ENCODE measurements at regions not wholly inside any gene's neighbourhood (a gene's known extent, or its start where the extent isn't known, plus 50 kb on each side); places are given as distances from the start of the nearest gene placed in this dataset.
"Not testable (repeated sequence)": the region's sequence is repeated elsewhere in the genome, so short reads cannot be mapped to it uniquely, and the experiment has no call there.

DNA sequence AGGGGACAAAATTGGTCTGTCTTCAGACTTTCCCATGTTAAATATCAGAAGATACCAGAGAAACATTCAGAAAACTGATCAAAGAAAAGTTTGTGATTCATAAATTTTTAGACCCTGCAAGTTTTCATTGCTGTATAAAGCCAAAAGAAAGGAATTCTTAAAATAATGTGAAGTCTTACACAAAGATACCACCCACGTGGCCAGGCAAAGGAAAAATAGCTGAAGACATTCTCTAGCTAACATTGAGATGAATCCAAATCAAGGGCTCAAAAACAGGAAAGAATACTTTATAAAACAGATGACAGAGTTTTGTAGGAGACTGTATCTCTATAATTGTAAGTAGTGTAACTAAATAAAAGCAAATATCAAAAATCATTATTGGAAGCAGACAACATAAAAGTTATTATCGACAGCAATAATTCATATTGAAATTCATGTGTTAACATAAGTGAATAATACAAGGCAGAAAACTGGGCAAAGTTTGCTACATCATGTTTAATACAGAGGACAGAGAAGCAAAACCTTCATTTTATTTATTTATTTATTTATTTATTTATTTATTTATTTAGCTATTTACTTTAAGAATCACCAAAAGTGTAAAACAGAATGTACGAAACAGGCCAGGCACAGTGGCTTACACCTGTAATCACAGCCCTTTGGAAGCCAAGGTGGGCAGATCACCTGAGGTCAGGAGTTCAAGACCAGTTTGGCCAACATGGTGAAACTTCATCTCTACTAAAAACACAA, 204.6 kb upstream of the SLIT2 start:
- no peak for DNase-seq

DNA sequence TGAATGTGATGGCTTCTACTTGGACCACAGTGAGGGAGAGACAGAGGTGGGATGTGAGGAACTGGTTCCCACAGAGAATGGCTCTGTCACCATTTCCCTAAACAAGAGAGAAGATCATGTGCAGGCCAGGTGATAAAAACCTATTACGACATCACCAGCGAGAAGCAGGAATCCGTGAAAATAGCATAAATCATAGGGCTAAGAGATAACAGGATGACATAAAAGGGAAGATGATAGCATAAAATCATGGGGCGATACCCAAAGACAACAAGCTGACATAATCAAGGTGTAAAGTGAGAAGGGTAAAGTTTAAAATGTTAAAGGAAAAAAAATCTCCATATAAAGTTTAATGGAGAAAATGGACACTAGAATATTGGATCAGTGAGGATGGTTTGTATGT, 205.5 kb upstream of the SLIT2 start:
- DNase-seq, result no peak

DNA sequence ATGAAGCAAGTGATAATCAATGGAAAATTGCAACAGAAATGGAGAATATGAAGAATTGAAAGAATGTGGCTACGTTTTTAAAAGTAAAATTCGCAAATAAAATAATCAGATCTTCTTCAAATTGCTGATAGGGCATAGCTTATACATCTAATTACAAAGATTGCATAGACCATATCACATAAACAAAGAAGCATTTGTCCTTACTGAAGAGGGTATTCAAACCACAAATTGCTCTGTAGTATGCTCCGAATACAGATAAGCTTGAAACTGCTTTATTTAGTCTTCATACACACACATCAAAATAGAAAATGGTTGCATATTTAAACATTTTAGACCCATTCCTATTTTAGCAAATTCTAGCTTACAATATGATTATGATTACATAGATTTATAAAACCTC, 206.7 kb upstream of the SLIT2 start:
- DNase-seq, result no peak

DNA sequence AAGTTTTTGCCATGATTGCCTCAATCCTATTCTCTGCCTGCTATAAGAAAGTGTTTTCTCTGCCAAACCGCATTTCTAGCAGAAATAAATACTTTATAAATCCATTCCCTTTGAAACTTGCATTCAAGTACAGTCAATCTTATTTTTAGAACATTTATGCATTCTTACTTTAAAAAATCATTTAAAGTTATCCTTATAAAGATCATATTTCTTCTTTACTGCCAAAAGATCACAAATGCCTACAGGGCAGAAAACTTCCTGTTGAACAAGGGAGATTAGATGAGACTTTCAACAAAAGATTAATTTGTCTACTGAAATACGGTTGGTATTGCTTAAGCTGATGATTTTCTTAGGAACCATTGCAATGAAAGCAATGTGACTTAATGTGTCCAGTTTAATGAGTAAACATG, 207.2 kb upstream of the SLIT2 start:
- DNase-seq, result no peak

DNA sequence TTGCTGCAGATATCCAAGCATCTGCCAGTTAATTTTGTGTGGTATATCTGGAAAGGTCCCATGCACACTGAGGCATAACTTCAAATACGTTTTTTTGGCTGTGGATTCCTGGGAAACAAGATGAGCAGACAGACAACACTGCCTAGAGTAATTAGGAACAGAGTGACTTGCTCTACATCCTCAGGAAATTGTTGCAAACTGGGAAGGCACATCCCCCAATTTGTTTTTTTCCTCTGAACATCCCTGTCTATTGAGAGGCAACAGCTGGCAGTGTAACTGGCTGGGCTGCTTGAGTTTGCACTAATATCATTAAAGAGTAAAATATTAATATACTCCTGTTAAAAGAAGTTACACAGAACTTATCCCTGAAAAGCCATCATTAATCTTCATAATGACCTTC, 207.7 kb upstream of the SLIT2 start:
- DNase-seq, result no peak

DNA sequence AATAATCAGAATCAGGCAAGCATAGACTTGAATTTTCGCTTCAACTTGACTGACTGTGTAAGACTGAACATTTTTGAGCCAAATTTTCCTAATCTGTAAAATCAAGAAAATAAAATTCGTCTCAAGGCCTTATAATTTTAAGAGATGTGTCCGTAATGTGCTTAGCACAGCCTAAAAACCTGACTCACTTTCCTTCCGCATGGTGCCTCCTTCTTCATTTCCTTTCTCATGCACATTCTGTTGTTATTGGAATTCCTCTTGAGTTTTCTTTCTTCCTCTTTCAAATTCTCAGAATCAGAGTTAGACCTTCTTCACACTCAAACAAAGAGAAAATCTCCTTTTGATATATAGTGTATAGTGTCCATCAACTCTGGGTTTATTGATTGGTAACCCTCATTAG, 208.9 kb upstream of the SLIT2 start:
- no peak for DNase-seq

DNA sequence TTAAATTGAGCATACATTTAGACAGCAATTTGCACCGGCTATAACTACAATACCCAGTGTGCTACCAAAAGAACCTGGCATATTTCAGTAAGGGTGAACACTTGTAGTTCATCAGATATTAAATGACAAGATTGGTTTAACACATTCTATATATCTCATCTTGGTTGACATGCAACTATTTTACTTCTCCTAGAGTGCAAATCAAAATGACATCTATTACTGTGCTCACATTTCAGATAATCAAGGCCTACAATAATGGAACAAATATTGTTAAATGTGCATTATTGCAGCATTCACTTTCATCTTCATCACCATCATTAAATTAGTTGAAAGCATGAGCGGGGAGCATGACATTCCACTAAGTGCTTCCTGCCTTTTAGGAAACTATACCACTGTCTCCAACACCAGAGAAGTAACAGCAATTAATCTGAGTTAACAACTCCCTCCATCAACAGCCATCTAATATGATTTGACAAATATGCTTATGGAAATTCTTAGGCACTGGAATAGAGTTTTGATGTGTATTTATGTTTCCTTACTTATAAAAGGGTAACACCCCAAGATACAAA, 209.8 kb upstream of the SLIT2 start:
- no peak for DNase-seq

DNA sequence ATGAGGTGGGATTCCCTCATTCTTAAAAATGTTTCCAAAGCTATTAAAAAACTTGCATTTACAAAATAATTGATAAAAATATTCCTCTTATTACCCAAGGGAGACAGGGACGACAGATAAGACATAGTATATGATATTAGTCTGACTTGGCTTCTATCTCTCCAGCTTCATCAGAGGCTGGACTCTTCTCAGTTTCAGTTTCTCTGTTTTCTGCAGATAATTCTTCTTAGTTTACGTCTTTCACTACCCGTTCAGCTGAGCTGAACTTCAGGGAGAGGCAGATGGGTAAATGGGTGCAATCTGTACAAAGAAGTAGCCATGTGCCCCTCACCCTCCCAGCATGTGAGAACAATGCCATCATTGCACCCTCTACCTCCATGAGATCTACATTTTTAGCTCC, 214.0 kb upstream of the SLIT2 start:
- no peak for DNase-seq

DNA sequence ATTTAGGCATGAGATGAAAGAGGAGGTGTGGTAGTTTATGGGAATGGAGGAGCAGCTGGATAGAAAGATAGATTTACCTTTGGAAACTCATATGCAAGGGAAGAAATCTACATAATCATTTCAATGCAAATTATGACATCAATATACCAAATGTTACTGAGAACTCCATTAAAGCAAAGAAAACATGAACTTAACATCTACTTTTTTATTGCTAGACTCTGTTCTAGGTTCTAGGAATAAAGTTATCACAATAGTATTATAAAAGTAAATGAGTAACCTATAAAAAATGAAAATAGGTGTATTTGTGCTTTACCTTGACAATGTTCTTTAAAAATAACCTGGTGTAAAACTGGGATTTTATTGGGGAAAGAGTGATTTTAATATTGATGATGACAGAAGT, 221.6 kb upstream of the SLIT2 start:
- DNase-seq, result no peak

DNA sequence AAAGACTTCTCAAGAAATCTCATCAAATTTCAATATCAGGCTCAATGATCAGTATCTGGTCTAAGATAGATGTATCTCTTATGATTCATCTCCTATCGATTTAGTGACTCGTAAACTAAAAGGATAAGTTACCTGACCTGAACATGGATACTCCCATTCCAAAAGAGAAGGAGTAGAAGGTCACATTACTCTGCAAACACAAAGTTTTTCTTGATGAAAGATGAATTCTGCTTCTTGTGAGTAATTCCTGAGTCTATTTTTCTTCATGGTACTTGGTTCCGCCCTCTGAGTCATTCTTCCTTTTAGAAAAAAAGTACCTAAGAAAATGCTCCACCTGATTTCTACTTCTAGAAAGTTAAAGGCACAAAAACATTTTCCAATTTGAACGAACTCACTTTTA, 223.1 kb upstream of the SLIT2 start:
- no peak for DNase-seq

DNA sequence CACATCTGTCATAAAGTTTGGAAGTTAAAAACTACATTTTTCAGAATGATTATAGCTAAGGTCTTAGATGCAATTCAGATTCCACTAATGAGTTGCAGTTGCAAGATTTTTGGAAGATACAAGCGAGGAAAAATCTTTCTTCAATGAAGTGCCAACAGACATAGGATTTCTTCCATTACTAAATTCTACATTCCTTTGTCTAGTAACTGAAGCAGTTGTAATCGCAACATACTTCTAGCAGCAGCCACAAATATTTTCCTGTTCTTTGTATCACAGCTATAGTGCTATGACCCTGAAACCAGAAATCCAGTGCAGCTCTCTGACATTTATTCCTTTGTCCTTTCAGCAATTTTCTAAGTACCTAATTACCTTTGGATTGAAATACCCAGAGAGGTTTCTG, 225.2 kb upstream of the SLIT2 start:
- DNase-seq, result no peak

DNA sequence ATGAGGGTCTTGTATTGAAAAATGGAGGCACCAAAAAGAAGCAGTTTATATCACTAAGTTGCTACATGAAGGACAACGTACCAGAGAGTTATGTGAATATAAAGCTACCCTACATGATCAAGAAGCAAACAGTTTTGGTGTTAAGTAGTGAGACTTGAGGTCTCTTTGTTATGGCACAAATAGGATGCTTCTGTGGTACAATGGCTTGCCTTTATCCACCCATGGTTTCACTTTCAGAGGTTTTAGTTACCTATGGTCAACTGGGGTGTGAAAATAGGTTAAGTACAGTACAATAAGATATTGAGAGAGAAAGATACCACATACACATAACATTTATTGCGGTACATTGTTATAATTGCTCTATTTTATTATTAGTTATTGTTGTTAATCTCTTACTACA, 229.2 kb upstream of the SLIT2 start:
- DNase-seq, result no peak

DNA sequence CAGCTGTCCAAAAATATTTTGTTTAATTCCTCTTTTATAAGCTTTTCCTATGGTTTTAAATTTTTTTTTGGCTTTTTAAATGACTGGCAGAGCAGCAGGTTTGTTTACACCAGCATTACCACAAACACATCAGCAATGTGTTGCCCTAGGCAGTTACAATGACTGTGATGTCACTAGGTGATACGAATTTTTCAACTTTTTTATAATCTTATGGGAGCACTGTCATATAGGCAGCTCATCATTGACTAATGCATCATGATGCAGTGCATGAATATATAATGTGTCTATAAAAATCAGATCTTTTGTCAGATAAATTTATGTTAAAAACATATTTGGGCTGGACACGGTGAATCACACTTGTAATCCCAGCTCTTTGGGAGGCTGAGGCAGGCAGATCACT, 231.6 kb upstream of the SLIT2 start:
- DNase-seq, result no peak

DNA sequence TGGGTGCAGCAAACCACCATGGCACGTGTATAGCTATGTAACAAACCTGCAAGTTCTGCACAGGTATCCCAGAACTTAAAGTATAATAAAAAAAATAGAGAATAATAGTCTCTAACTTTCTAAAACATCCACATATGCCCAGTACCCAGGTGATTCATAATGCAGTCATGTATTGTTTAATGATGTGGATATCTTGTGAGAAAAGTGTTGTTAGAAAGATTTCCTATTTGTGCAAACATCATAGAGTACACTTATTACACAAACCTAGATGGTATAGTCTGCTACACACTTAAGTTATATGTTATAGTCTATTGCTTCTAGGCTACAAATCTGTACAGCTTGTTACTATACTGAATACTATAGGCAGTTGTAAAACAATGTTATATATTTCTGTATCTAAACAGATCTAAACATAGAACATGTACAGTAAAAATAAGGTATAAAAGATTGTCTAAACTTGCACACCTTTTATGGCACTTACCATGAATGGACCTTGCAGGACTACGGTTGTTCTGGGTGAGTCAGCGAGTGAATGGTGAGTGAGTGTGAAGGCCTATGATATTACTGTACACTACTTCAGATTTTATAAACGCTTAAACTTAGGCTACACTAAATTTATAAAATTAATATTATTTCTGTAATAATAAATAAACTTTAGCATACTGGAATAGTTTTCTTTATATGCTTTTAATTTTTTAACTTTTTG, 232.2 kb upstream of the SLIT2 start:
- no peak for DNase-seq

DNA sequence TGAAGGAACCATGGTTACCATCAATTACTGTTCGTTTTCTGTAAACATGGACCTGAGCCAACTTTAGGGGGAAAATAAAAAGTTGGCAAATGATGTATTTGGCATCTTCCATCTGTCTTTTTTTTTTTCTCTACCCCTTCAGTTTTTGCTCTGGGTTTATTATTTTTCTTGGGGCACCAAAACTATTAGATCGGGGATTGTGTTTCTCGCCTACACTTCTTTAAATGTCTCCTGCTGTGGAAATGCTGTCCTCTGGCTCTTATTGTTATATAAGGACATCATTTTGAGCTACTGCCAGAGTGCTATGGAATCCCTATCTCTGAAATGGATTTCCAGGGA, 234.0 kb upstream of the SLIT2 start:
- no peak for DNase-seq

DNA sequence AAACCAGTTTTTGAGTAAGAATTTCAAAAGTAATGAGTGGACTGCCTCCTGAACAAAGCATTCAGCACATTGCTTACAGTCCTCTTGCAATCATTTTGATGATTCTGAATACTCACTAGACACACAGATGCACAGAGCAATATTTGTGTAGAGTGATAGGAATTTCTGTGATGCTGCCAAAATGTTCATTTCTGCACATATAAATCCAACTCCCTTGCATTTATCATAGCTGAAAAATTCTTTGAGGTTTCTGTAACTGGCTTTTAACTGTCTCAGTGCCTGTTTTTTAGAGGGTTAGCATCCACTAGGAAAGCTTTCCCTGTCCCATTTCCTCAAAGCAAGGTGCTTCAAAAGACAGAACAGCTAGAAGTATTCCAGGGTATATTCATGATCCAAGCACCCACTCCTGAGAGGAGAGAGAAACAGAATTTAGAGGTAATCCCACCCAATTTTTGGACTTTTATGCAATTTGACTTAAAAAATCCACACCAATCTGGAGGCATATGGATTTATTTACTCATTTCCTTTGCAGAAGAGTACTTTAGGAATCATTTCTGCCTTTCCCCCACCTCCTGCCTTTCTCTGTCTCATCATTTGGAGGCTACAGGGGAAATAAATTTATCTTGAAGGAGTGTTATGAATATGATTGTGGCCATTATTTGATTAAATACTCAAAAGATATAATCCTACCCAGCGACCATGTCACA, 234.5 kb upstream of the SLIT2 start:
- DNase-seq, result no peak

DNA sequence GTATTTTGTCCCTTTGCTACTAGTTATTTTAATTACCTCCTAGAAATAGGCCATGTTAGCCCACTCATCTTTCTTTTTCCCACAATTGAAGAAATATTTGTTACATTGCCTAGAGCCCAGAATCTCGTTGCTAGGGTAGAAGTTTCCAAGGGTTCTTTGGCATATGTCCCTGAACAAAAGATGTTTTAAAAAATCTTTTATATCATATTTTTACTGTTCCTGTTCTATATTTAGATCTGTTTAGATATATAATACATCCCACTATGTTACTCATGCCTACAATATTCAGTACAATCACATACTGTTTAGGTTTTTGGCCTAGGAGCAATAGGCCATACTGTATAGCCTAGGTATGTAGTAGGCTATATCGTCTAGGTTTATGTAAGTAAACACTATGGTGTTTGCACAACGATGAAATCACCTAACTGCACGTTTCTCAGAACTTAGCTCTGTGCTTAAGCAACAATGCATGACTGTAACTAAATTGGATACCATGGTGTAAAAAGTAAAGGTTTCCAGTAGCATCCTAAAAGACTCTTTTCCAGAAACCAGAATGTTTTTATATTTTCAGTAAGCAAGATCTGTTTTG, 236.0 kb upstream of the SLIT2 start:
- no peak for DNase-seq

DNA sequence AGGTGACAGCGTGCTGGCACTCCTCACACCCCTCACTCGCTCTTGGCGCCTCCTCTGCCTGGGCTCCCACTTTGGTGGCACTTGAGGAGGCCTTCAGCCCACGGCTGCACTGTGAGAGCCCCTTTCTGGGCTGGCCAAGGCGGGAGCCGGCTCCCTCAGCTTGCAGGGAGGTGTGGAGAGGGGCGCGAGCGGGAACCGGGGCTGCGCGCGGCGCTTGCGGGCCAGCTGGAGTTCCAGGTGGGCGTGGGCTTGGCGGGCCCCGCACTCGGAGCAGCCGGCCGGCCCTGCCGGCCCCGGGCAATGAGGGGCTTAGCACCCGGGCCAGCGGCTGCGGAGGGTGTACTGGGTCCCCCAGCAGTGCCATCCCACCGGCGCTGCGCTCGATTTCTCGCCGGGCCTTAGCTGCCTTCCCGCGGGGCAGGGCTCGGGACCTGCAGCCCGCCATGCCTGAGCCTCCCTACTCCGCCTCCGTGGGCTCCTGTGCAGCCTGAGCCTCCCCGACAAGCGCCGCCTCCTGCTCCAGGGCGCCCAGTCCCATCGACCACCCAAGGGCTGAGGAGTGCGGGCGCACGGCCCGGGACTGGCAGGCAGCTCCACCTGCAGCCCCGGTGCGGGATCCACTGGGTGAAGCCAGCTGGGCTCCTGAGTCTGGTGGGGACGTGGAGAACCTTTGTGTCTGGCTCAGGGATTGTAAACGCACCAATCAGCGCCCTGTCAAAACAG, 247.7 kb upstream of the SLIT2 start:
- DNase-seq, result not testable (repeated sequence)

DNA sequence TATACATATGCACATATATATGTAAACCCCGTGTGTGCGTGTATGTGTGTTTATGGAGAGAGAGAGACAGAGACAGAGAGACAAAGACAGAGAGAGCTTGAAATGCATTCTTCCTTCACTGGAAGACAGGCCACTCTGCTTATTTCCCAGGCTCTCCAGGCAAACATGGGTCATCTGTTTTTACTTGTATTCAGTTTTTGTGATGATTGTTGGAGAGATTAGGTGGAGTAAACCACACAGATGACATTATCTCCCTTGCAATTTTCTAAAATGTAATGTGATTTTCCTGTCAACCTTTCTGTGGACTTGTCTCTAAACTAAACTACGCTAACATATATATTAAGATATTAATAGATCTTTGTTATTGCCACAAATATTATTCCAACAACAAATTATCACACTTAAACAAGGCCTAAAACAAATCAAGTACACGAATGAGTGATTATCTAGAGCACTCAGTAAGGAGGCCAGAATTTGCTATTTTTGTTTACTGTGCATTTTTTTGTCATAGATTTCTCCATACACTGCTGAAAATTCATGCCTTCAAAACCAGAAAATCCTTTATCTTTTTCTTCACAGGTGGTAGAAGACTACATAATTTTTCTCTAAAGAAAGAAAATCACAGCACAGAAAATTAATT, 251.8 kb upstream of the SLIT2 start:
- DNase-seq, result no peak

DNA sequence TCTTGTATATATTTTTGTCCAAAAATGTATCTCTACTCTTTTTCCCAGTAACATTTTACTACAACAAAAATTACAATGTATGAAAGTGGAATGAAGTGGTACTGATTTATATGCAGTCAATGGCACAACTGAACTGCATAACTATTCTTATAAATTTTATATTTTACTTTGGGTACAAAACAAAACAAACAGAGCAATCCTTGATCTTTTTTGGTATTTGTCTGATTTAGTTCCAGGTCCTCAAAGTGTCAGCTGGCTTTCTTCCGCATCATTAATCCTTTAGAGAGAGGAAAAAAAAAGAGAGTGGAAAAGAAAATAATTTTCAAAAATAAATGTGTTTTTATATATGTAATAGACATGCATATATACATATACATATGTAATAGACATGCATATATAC, 252.4 kb upstream of the SLIT2 start:
- no peak for DNase-seq

DNA sequence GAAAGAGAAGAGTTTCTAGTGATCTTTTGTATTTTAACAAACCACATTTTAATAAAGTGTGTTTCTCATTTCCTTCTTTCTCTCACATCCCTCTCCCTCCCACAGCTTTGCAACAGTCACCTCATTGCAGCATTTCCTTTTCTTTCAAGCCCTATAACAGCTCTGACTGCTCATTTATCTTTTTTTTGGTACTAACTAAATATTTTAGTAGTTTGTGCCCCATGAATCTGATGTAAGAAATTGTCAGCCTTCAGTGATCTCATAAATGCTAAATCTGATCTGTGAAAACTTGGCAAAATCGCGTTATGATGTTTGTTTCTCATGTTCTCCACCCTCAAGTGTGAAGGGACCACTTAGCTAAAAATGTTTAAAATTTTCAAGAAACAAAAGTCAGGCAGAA, 258.5 kb upstream of the SLIT2 start:
- DNase-seq, result no peak

DNA sequence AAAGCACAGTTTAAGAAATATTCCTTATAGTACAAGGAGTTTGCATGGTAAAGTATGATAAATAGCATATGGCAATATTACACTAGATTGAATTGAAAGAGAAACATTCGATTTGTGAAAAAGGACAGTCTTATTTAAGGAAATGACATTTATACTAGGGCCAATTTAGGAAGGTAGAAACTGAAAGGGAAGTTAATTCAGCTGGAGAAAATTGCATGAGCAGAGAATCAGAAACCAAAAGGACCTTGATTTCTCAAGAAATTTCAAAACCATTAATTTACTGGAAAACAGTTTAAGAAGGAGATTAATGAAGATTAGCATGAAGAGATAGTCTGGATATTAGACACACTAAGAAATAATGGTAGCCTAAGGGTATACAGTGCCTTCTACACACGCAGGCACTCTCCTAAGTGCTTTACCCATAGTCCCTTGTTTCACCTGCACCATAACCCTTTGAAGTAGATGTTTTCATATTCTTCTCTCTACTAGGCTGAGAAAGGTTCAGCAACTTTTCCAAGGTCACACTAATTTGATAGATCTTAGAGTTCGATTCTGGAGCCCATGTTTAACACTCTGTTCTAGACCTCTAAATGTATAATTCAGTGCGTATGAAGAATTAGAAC, 259.1 kb upstream of the SLIT2 start:
- DNase-seq, result no peak
